HEK293T (cell line): ENCODE measurements at regions not wholly inside any gene's neighbourhood (a gene's known extent, or its start where the extent isn't known, plus 50 kb on each side); places are given as distances from the start of the nearest gene placed in this dataset.

Experiments used
- ARNT ChIP-seq: fragments of 450-650 bp; IDR thresholded peaks from 2 replicates; pipeline ENCODE4 v1.6.1; 2017; ENCODE audit warnings: mild to moderate bottlenecking
- BHLHE40 ChIP-seq: fragments of 450-650 bp; IDR thresholded peaks from 2 replicates; pipeline ENCODE4 v1.6.1; 2016; ENCODE audit warnings: mild to moderate bottlenecking, moderate library complexity, borderline replicate concordance
- FOXA1 ChIP-seq: fragments of 450-650 bp; IDR thresholded peaks from 2 replicates; pipeline ENCODE4 v1.6.1; 2016; ENCODE audit warnings: mild to moderate bottlenecking
- FOXM1 ChIP-seq: fragments of 450-650 bp; IDR thresholded peaks from 2 replicates; pipeline ENCODE4 v1.6.1; 2017; ENCODE audit warnings: mild to moderate bottlenecking, borderline replicate concordance
- L3MBTL2 ChIP-seq: fragments of 450-650 bp; conservative IDR thresholded peaks from 2 replicates; pipeline ENCODE4 v1.6.1; 2016; ENCODE audit warnings: mild to moderate bottlenecking
- LEF1 ChIP-seq: fragments of 450-650 bp; IDR thresholded peaks from 2 replicates; pipeline ENCODE4 v1.6.1; 2017; ENCODE audit warnings: mild to moderate bottlenecking, borderline replicate concordance
- NFRKB ChIP-seq: fragments of 450-650 bp; IDR thresholded peaks from 2 replicates; pipeline ENCODE4 v1.6.1; 2016; ENCODE audit warnings: mild to moderate bottlenecking, moderate library complexity
- SP1 ChIP-seq: fragments of 450-650 bp; IDR thresholded peaks from 2 replicates; pipeline ENCODE4 v1.6.1; 2017
- SUZ12 ChIP-seq: fragments of 450-650 bp; IDR thresholded peaks from 2 replicates; pipeline ENCODE4 v1.6.1; 2016; ENCODE audit warnings: mild to moderate bottlenecking
- TARDBP ChIP-seq: fragments of 450-650 bp; IDR thresholded peaks from 2 replicates; pipeline ENCODE4 v1.6.1; 2016
- ZNF384 ChIP-seq: fragments of 450-650 bp; IDR thresholded peaks from 2 replicates; pipeline ENCODE4 v1.6.1; 2016

- no peak for TF ChIP-seq BHLHE40
- no peak for TF ChIP-seq FOXA1
- TF ChIP-seq FOXM1, result no peak
- no peak for TF ChIP-seq ARNT
- no peak for TF ChIP-seq TARDBP
- no peak for TF ChIP-seq SUZ12
- TF ChIP-seq LEF1, result no peak
- no peak for TF ChIP-seq NFRKB
- no peak for TF ChIP-seq L3MBTL2
- no peak for TF ChIP-seq ZNF384
- TF ChIP-seq SP1, result no peak
These were observed 96.3 kb upstream of the UBAC2 start for GRCh38 chr13:99104396-99104795.
